ENCODE measurements at regions not wholly inside any gene's neighbourhood (a gene's known extent, or its start where the extent isn't known, plus 50 kb on each side); places are given as distances from the start of the nearest gene placed in this dataset.
"Not testable (repeated sequence)": the region's sequence is repeated elsewhere in the genome, so short reads cannot be mapped to it uniquely, and the experiment has no call there.

GRCh38 chr3:21920421-21920861 lies 169.4 kb upstream of the ZNF385D start (continued):
- TF ChIP-seq CEBPB (IDR thresholded peaks at IDR 0.05; ENCODE audit: low read depth, low read length) (no peak), TEAD4 (IDR thresholded peaks at IDR 0.05; ENCODE audit: low read depth, low read length) (no peak), SAP30 (IDR thresholded peaks at IDR 0.05; ENCODE audit: insufficient read depth, insufficient replicate concordance, low read length) (no peak), FOSL1 (IDR thresholded peaks at IDR 0.05; ENCODE audit: insufficient read depth, low read depth, low read length) (no peak), SIRT6 (IDR thresholded peaks at IDR 0.05; ENCODE audit: low read length) (no peak), KDM5A (IDR thresholded peaks at IDR 0.05; ENCODE audit: low read length) (no peak), BACH1 (IDR thresholded peaks at IDR 0.05; ENCODE audit: low read length) (no peak)

- H2BK120ac ChIP-seq (replicated peaks; ENCODE audit: low read depth, low read length); H3K14ac ChIP-seq (ENCODE audit: insufficient read length); H3K23ac ChIP-seq (ENCODE audit: insufficient read length); H3K9ac ChIP-seq (replicated peaks in 1 of 4; ENCODE audit: extremely low read depth in 1 of 4, low read depth in 3 of 4, low read length in 3 of 4); H3K36me3 ChIP-seq (ENCODE audit: control insufficient read depth in 2 of 4, insufficient read depth in 4 of 4, low read length in 3 of 4); H3K4me1 ChIP-seq (replicated peaks in 1 of 4; ENCODE audit: control insufficient read depth in 3 of 4, insufficient read depth in 4 of 4, low read length in 3 of 4); H3K79me1 ChIP-seq (ENCODE audit: low read depth, low read length); H2BK12ac ChIP-seq (ENCODE audit: low read depth, low read length); H4K8ac ChIP-seq (ENCODE audit: extremely low read depth, insufficient read depth, low read length); H3K4me2 ChIP-seq (ENCODE audit: insufficient read depth in 1 of 2, low read depth in 2 of 2, low read length in 2 of 2); H3K23me2 ChIP-seq (ENCODE audit: low read depth, low read length); CTCF ChIA-PET (ENCODE audit: partially characterized antibody); POLR2A ChIA-PET (ENCODE audit: partially characterized antibody); H3K4me3 ChIP-seq (ENCODE audit: extremely low read depth in 1 of 4, insufficient read depth in 2 of 4, low read depth in 3 of 4, low read length in 4 of 4); H4K91ac ChIP-seq (replicated peaks; ENCODE audit: insufficient read length, low read length); H2AFZ ChIP-seq (ENCODE audit: low read length); H4K5ac ChIP-seq (ENCODE audit: insufficient read length, low read depth, low read length); H3K27me3 ChIP-seq (replicated peaks in 1 of 4; ENCODE audit: control insufficient read depth in 3 of 4, extremely low read depth in 1 of 4, insufficient read depth in 3 of 4, low read length in 3 of 4); H4K20me1 ChIP-seq (replicated peaks in 1 of 2; ENCODE audit: control insufficient read depth in 1 of 2, insufficient read depth in 2 of 2, low read length in 2 of 2); FAIRE-seq; H3K56ac ChIP-seq (replicated peaks; ENCODE audit: insufficient read length, low read depth, low read length); H2BK20ac ChIP-seq (ENCODE audit: low read length); H3K27ac ChIP-seq (ENCODE audit: low read depth, low read length); H3K79me2 ChIP-seq (ENCODE audit: control insufficient read depth in 1 of 2, insufficient read depth in 2 of 2, low read length in 2 of 2); DNase-seq (ENCODE audit: low read depth in 1 of 2, low spot score in 2 of 2); H2BK5ac ChIP-seq (ENCODE audit: low read depth, low read length); H3K9me3 ChIP-seq (ENCODE audit: insufficient read depth in 2 of 2, low read depth in 1 of 2, low read length in 1 of 2); H2BK15ac ChIP-seq (ENCODE audit: low read length); H3K18ac ChIP-seq (ENCODE audit: extremely low read depth, low read length); H2AK5ac ChIP-seq (ENCODE audit: low read depth, low read length); H3K4ac ChIP-seq (replicated peaks; ENCODE audit: insufficient read length, low read depth, low read length): not testable (repeated sequence)
- 81% methylated on average over 1 of the region's 1 CpG; no CpG with 5 or more reads in 1 of the 2 experiments for WGBS, 2 experiments (ENCODE audit: extremely low coverage in 1 of 2, insufficient coverage in 1 of 2, insufficient read length in 1 of 2, insufficient replicate concordance in 2 of 2, low coverage in 1 of 2, low lambda C conversion rate in 2 of 2, missing lambda C conversion rate in 1 of 2)
These were observed 172.1 kb upstream of the ZNF385D start for GRCh38 chr3:21923156-21923555.

All from H1 (cell line).